Natural killer cell (primary cell): ENCODE measurements at regions not wholly inside any gene's neighbourhood (a gene's known extent, or its start where the extent isn't known, plus 50 kb on each side); places are given as distances from the start of the nearest gene placed in this dataset.

ENCODE experiments used
- ATAC-seq, 3 donors: fragments of 150-1000 bp in 2 of 3; fragments of 200-7000 bp in 1 of 3; cut with Tn5 transposase; 1 replicate in 1 of 3; 2 replicates in 2 of 3; pipeline ENCODE4 v1.10.0; 2021; ENCODE audit warnings: mild to moderate bottlenecking in 2 of 3, moderate library complexity in 2 of 3
- DNase-seq, 2 donors: peaks; one replicate each; pipeline versions ENCODE4 v3.0.0 to v3.0.0-alpha.2; 2013 to 2021; ENCODE audit warnings: mixed read lengths in 1 of 2
- H3K27ac ChIP-seq: one replicate; pipeline ENCODE4 v1.5.1; 2013; ENCODE audit warnings: mild to moderate bottlenecking, low read length
- H3K27me3 ChIP-seq: one replicate; pipeline ENCODE4 v1.6.1; 2013; ENCODE audit warnings: low read length; ENCODE audit not compliant: control insufficient read depth, insufficient read depth
- H3K36me3 ChIP-seq: one replicate; pipeline ENCODE4 v1.6.1; 2013; ENCODE audit warnings: low read length; ENCODE audit not compliant: control insufficient read depth, insufficient read depth
- H3K4me1 ChIP-seq: one replicate; pipeline ENCODE4 v1.6.1; 2013; ENCODE audit warnings: low read length; ENCODE audit not compliant: control insufficient read depth, insufficient read depth
- H3K4me3 ChIP-seq: one replicate; pipeline ENCODE4 v1.5.1; 2013; ENCODE audit warnings: low read length
- H3K9me3 ChIP-seq: one replicate; pipeline ENCODE4 v1.6.1; 2013; ENCODE audit warnings: low read length; ENCODE audit not compliant: control insufficient read depth, insufficient read depth
- H3K27ac Mint-ChIP-seq, 2 donors: one replicate each; pipeline ENCODE4 v1.8.0; 2022; ENCODE audit warnings: mild to moderate bottlenecking in 2 of 2, mixed read lengths in 2 of 2, moderate library complexity in 1 of 2
- H3K27me3 Mint-ChIP-seq, 2 donors: one replicate each; pipeline ENCODE4 v1.8.0; 2022; ENCODE audit warnings: low read depth in 2 of 2, mixed read lengths in 2 of 2
- H3K36me3 Mint-ChIP-seq: one replicate; pipeline ENCODE4 v1.8.0; 2022; ENCODE audit warnings: mixed read lengths
- H3K4me1 Mint-ChIP-seq, 2 donors: one replicate each; pipeline ENCODE4 v1.8.0; 2022; ENCODE audit warnings: mixed read lengths in 2 of 2
- H3K4me3 Mint-ChIP-seq: one replicate; pipeline ENCODE4 v1.8.0; 2022; ENCODE audit warnings: mild to moderate bottlenecking, moderate library complexity, mixed read lengths
- H3K9me3 Mint-ChIP-seq, 2 donors: one replicate each; pipeline ENCODE4 v1.8.0; 2022; ENCODE audit warnings: mixed read lengths in 2 of 2
- WGBS: methylation state at CpG from one replicate; pipeline ENCODE4 v1.1.7; 2013; ENCODE audit warnings: missing lambda C conversion rate; ENCODE audit not compliant: insufficient coverage; 5-methylcytosine and 5-hydroxymethylcytosine counted together
- intact Hi-C: fragments of 100-400 bp; cut with micrococcal nuclease; formaldehyde crosslinking; loops from one replicate; pipeline ENCODE4 v1.14.2; 2022
- TF ChIP-seq, protein P1 (sequence below): fragments of 200-600 bp; IDR thresholded peaks from one replicate; pipeline ENCODE4 v1.8.0; 2022; ENCODE audit warnings: antibody characterized with exemption

DNA sequence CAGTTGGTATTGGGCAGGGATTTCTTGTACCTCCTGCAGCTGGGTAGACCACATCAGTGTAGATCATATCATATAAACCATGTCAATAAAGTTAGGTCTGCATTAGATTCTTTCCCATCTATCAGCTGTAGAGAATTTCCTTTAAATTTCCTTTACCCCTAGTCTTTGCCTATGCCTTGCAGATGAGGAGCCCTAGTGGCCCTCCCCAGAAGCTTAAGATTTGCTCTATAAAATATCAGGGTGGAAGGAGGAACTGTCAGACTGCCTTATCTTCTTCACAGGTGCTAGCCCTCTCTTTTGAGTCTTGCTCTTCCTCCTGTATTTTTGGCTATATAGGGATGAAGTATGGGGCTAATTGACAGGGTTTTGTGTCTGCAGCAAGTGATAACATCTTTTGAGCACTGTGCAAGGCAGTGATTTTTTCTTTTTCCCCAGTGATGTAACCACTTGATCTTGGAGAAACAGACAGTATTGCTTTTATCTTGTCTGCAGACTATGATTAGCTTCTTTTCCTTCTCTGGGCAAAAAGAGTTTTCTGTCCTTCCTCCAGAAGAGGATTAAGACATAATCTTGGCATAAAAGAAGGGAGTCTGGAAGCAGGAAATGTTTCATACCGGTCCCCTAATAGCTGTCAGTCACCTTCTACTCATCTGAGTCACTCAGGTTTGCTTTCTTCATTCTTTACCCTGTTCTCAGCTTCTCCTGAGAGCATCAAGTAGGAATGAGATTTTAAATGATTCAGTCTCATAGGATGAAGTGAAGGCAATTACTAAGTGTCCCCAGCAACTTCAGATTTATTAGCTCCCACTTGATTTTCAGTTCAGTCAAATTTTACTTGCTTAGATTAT lies 286.4 kb downstream of the CDH19 start:
- no peaks in the 10 kb centered on the region for H3K4me1 Mint-ChIP-seq

DNA sequence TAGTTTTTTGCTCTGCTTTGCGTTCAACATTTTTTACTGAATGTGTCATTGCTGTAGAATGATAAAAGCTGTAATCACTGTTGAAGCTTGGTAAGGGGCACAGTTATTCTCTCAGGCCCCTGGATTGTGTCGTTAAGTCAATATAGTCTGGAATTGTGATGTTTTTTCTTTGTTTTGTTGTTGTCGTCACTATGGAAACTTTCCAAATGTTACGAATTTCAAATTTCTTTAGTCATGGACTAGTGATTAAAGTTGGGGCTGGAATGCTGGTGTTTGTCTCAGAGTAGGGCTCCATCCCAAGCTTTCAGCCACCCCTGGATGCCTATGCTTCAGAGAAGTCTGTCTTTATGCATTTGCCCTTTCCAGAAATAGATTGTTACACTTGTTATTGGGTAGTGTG lies 287.2 kb downstream of the CDH19 start:
- Mint-ChIP-seq H3K27ac (no peak overlapping the region), H3K4me3 (no peak overlapping the region), H3K36me3 (no peaks in the 10 kb centered on the region), H3K4me1 (no peaks in the 10 kb centered on the region), H3K27me3 (no peaks in the 10 kb centered on the region), H3K9me3 (peaks cover 11 to 14% of the 10 kb centered on the region in 2 donors)
- H3K27me3 ChIP-seq = no peaks in the 10 kb centered on the region
- 79% methylated on average over 4 of the region's 4 CpGs for WGBS
- ATAC-seq = no peak
- H3K4me1 ChIP-seq = no peaks in the 10 kb centered on the region
- no peaks in the 10 kb centered on the region for H3K9me3 ChIP-seq
- H3K36me3 ChIP-seq = no peaks in the 10 kb centered on the region
- DNase-seq = no peak
- no peak overlapping the region for H3K27ac ChIP-seq
- TF ChIP-seq, protein P1, sequence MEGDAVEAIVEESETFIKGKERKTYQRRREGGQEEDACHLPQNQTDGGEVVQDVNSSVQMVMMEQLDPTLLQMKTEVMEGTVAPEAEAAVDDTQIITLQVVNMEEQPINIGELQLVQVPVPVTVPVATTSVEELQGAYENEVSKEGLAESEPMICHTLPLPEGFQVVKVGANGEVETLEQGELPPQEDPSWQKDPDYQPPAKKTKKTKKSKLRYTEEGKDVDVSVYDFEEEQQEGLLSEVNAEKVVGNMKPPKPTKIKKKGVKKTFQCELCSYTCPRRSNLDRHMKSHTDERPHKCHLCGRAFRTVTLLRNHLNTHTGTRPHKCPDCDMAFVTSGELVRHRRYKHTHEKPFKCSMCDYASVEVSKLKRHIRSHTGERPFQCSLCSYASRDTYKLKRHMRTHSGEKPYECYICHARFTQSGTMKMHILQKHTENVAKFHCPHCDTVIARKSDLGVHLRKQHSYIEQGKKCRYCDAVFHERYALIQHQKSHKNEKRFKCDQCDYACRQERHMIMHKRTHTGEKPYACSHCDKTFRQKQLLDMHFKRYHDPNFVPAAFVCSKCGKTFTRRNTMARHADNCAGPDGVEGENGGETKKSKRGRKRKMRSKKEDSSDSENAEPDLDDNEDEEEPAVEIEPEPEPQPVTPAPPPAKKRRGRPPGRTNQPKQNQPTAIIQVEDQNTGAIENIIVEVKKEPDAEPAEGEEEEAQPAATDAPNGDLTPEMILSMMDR = no peak
- no peak overlapping the region for H3K4me3 ChIP-seq
- intact Hi-C loops = no loop called here

More for the DNA sequence above, 286.4 kb downstream of the CDH19 start:
- 100% methylated on average over 1 of the region's 1 CpG for WGBS
- no peaks in the 10 kb centered on the region for H3K36me3 ChIP-seq
- H3K4me1 ChIP-seq = no peaks in the 10 kb centered on the region
- H3K9me3 ChIP-seq = no peaks in the 10 kb centered on the region
- ATAC-seq = no peak
- H3K27ac ChIP-seq = no peak overlapping the region
- H3K27ac Mint-ChIP-seq = no peak overlapping the region
- intact Hi-C loops = no loop called here
- no peak overlapping the region for H3K4me3 ChIP-seq
- H3K27me3 Mint-ChIP-seq = no peaks in the 10 kb centered on the region
- H3K9me3 Mint-ChIP-seq = peaks cover 10 to 11% of the 10 kb centered on the region in 2 donors
- H3K36me3 Mint-ChIP-seq = no peaks in the 10 kb centered on the region
- no peak overlapping the region for H3K4me3 Mint-ChIP-seq
- TF ChIP-seq, protein P1 = no peak
- no peak for DNase-seq
- no peaks in the 10 kb centered on the region for H3K27me3 ChIP-seq

DNA sequence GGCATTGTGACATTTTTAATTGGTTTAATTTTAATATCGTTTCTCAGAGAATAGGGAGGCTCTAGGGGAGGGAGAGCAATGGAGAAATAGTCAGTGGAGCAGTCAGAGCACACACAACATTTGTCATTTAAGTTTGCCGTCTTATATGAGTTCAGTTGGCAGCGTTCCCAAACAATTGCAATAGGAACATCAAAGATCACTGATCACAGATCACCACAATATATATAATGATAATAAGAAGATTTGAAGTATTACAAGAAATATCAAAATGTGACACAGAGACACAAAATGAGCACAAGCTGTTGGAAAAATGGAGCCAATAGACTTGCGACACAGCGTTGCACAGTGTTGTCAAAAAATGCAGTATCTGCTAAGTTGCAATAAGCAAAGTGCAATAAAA lies 303.7 kb downstream of the CDH19 start:
- H3K9me3 ChIP-seq = no peaks in the 10 kb centered on the region
- Mint-ChIP-seq H3K27ac (no peak overlapping the region), H3K4me3 (no peak overlapping the region), H3K9me3 (peaks cover 12 to 18% of the 10 kb centered on the region in 2 donors), H3K4me1 (no peaks in the 10 kb centered on the region), H3K27me3 (no peaks in the 10 kb centered on the region), H3K36me3 (peaks cover 10% of the 10 kb centered on the region)
- no peak overlapping the region for H3K27ac ChIP-seq
- ATAC-seq = no peak
- no peaks in the 10 kb centered on the region for H3K4me1 ChIP-seq
- H3K27me3 ChIP-seq = no peaks in the 10 kb centered on the region
- intact Hi-C loops = no loop called here
- 81% methylated on average over 3 of the region's 5 CpGs for WGBS
- no peak overlapping the region for H3K4me3 ChIP-seq
- DNase-seq = no peak
- H3K36me3 ChIP-seq = no peaks in the 10 kb centered on the region
- TF ChIP-seq, protein P1 = no peak

DNA sequence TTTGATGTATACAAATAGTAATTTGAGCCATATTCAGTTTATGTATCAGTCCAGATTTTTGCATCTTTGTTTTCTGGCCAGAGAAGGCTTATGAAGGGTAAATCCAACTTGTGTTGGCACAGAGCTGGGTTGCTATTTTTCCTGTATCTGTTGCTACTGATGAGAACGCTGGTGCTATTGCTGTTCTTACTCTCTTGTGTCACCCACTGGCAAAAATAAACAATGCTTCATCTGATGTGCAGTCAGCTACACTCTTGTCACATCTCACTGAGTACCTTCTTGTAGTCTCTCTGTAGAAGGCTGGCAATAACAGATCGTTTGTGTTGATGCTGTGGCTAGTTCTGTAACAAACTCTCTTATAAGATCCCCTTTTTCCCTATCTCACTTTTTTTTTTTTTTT lies 323.4 kb downstream of the CDH19 start:
- 86% methylated on average over 1 of the region's 2 CpGs for WGBS
- no peaks in the 10 kb centered on the region for H3K9me3 ChIP-seq
- H3K27ac ChIP-seq = no peak overlapping the region
- H3K36me3 ChIP-seq = no peaks in the 10 kb centered on the region
- no peak overlapping the region for H3K4me3 ChIP-seq
- H3K4me1 ChIP-seq = no peaks in the 10 kb centered on the region
- Mint-ChIP-seq H3K4me3 (no peak overlapping the region), H3K4me1 (no peaks in the 10 kb centered on the region), H3K36me3 (no peaks in the 10 kb centered on the region), H3K27ac (no peak overlapping the region), H3K27me3 (no peaks in the 10 kb centered on the region), H3K9me3 (peaks cover 6 to 12% of the 10 kb centered on the region in 2 donors)
- intact Hi-C loops = no loop called here
- DNase-seq (no peak), ATAC-seq (no peak)
- TF ChIP-seq, protein P1 = no peak
- no peaks in the 10 kb centered on the region for H3K27me3 ChIP-seq
